ENCODE measurements at regions not wholly inside any gene's neighbourhood (a gene's known extent, or its start where the extent isn't known, plus 50 kb on each side); places are given as distances from the start of the nearest gene placed in this dataset.
A peak's percentile ranks its signal among the peaks of the same experiment; 100 is the strongest.

- H3K27ac ChIP-seq (ENCODE audit: low read depth, low read length): no peak overlapping the region
- no peak overlapping the region for H2AFZ ChIP-seq (ENCODE audit: low read depth, low read length, severe bottlenecking)
- H3K27me3 ChIP-seq (ENCODE audit: low read length): no peaks in the 10 kb centered on the region
- no peaks in the 10 kb centered on the region for H4K20me1 ChIP-seq (ENCODE audit: low read depth, low read length)
- no peak overlapping the region for H3K4me2 ChIP-seq (ENCODE audit: low read depth, low read length, poor library complexity, severe bottlenecking)
- no peak overlapping the region for H3K9ac ChIP-seq (ENCODE audit: low read length)
- no peak overlapping the region for H3K4me3 ChIP-seq (ENCODE audit: insufficient read depth, low read length, poor library complexity, severe bottlenecking)
- no peaks in the 10 kb centered on the region for H3K9me3 ChIP-seq (ENCODE audit: insufficient read depth, low read length)
- H3F3A ChIP-seq (ENCODE audit: insufficient read depth): no peaks in the 10 kb centered on the region
- no peaks in the 10 kb centered on the region for H3K79me2 ChIP-seq (ENCODE audit: insufficient read depth, low read length)
- H3K36me3 ChIP-seq (ENCODE audit: low read length): no peaks in the 10 kb centered on the region
- H3K9me2 ChIP-seq (replicated peaks; ENCODE audit: insufficient read depth, low read length): no peaks in the 10 kb centered on the region
- TF ChIP-seq CTCF (IDR thresholded peaks at IDR 0.05; ENCODE audit: insufficient read depth, low read length, poor library complexity, severe bottlenecking) (no peak), EZH2phosphoT487 (conservative IDR thresholded peaks at IDR 0.05; ENCODE audit: low read length) (no peak)
These were observed 1058.2 kb downstream of the PCDH9 start for GRCh38 chr13:66171920-66172319.

GRCh38 chr13:66162470-66162869 is 1067.7 kb downstream of the PCDH9 start:
- Histone ChIP-seq H2AFZ (ENCODE audit: low read depth, low read length, severe bottlenecking) (no peak overlapping the region), H3K4me3 (ENCODE audit: insufficient read depth, low read length, poor library complexity, severe bottlenecking) (no peak overlapping the region), H4K20me1 (ENCODE audit: low read depth, low read length) (no peaks in the 10 kb centered on the region), H3F3A (ENCODE audit: insufficient read depth) (no peaks in the 10 kb centered on the region), H3K9me3 (ENCODE audit: insufficient read depth, low read length) (no peaks in the 10 kb centered on the region), H3K27me3 (ENCODE audit: low read length) (no peaks in the 10 kb centered on the region), H3K27ac (ENCODE audit: low read depth, low read length) (no peak overlapping the region), H3K9ac (ENCODE audit: low read length) (no peak overlapping the region), H3K36me3 (ENCODE audit: low read length) (no peaks in the 10 kb centered on the region), H3K79me2 (ENCODE audit: insufficient read depth, low read length) (no peaks in the 10 kb centered on the region), H3K9me2 (replicated peaks; ENCODE audit: insufficient read depth, low read length) (no peaks in the 10 kb centered on the region), H3K4me2 (ENCODE audit: low read depth, low read length, poor library complexity, severe bottlenecking) (no peak overlapping the region)
- TF ChIP-seq CTCF (IDR thresholded peaks at IDR 0.05; ENCODE audit: insufficient read depth, low read length, poor library complexity, severe bottlenecking): no peak

- Histone ChIP-seq H3K9ac (ENCODE audit: low read length) (peak overlapping the region; percentile 43), H3K36me3 (ENCODE audit: low read length) (no peaks in the 10 kb centered on the region), H3K9me3 (ENCODE audit: insufficient read depth, low read length) (no peaks in the 10 kb centered on the region), H3F3A (ENCODE audit: insufficient read depth) (no peaks in the 10 kb centered on the region), H3K9me2 (replicated peaks; ENCODE audit: insufficient read depth, low read length) (no peaks in the 10 kb centered on the region), H4K20me1 (ENCODE audit: low read depth, low read length) (no peaks in the 10 kb centered on the region), H3K79me2 (ENCODE audit: insufficient read depth, low read length) (no peaks in the 10 kb centered on the region), H3K27me3 (ENCODE audit: low read length) (no peaks in the 10 kb centered on the region), H3K4me2 (ENCODE audit: low read depth, low read length, poor library complexity, severe bottlenecking) (peak overlapping the region; percentile 70), H3K4me3 (ENCODE audit: insufficient read depth, low read length, poor library complexity, severe bottlenecking) (peak overlapping the region; percentile 19), H2AFZ (ENCODE audit: low read depth, low read length, severe bottlenecking) (peak overlapping the region; percentile 94), H3K27ac (ENCODE audit: low read depth, low read length) (peak overlapping the region; percentile 50)
- no peak for TF ChIP-seq CTCF (IDR thresholded peaks at IDR 0.05; ENCODE audit: insufficient read depth, low read length, poor library complexity, severe bottlenecking)
- TF ChIP-seq EZH2phosphoT487 (conservative IDR thresholded peaks at IDR 0.05; ENCODE audit: low read length): no peak
These were observed 1070.6 kb downstream of the PCDH9 start for GRCh38 chr13:66159511-66159910.

- no peak overlapping the region for H3K9ac ChIP-seq (ENCODE audit: low read length)
- H3K79me2 ChIP-seq (ENCODE audit: insufficient read depth, low read length): no peaks in the 10 kb centered on the region
- no peak overlapping the region for H3K4me3 ChIP-seq (ENCODE audit: insufficient read depth, low read length, poor library complexity, severe bottlenecking)
- H3K27me3 ChIP-seq (ENCODE audit: low read length): no peaks in the 10 kb centered on the region
- no peak overlapping the region for H3K27ac ChIP-seq (ENCODE audit: low read depth, low read length)
- H3K36me3 ChIP-seq (ENCODE audit: low read length): no peaks in the 10 kb centered on the region
- H3K9me3 ChIP-seq (ENCODE audit: insufficient read depth, low read length): no peaks in the 10 kb centered on the region
- peak overlapping the region; percentile 50 for H2AFZ ChIP-seq (ENCODE audit: low read depth, low read length, severe bottlenecking)
- no peaks in the 10 kb centered on the region for H3F3A ChIP-seq (ENCODE audit: insufficient read depth)
- TF ChIP-seq EZH2phosphoT487 (conservative IDR thresholded peaks at IDR 0.05; ENCODE audit: low read length) (no peak), CTCF (IDR thresholded peaks at IDR 0.05; ENCODE audit: insufficient read depth, low read length, poor library complexity, severe bottlenecking) (no peak)
- H3K9me2 ChIP-seq (replicated peaks; ENCODE audit: insufficient read depth, low read length): no peaks in the 10 kb centered on the region
- no peak overlapping the region for H3K4me2 ChIP-seq (ENCODE audit: low read depth, low read length, poor library complexity, severe bottlenecking)
- no peaks in the 10 kb centered on the region for H4K20me1 ChIP-seq (ENCODE audit: low read depth, low read length)
These were observed 1075.2 kb downstream of the PCDH9 start for GRCh38 chr13:66154976-66155375.

Measured in SU-DHL-6 (cell line).